Activated T-helper 1 cell treated with anti-CD3 and anti-CD28 coated beads, Interleukin-12 subunit alpha, Interleukin-12 subunit beta, Interleukin-2, Interleukin-4 antibody, amounts not matched to agents 30 ng/mL and 10 ng/mL and 1 ng/mL, durations not matched to agents 14 hours and 24 hours and 36 hours (primary cell): ENCODE measurements at regions not wholly inside any gene's neighbourhood (a gene's known extent, or its start where the extent isn't known, plus 50 kb on each side); places are given as distances from the start of the nearest gene placed in this dataset.
"Not testable (repeated sequence)": the region's sequence is repeated elsewhere in the genome, so short reads cannot be mapped to it uniquely, and the experiment has no call there.

Source experiments
- DNase-seq: peaks from one replicate; pipeline ENCODE4 v3.0.0; 2021; ENCODE audit warnings: low spot score
- H3K27ac Mint-ChIP-seq: one replicate; pipeline ENCODE4 v1.8.0; 2021; ENCODE audit warnings: mild to moderate bottlenecking, mixed read lengths
- H3K27me3 Mint-ChIP-seq: one replicate; pipeline ENCODE4 v1.8.0; 2022; ENCODE audit warnings: mild to moderate bottlenecking, moderate library complexity, mixed read lengths; ENCODE audit not compliant: insufficient read depth
- H3K36me3 Mint-ChIP-seq: one replicate; pipeline ENCODE4 v1.8.0; 2021; ENCODE audit warnings: low read depth, mixed read lengths
- H3K4me1 Mint-ChIP-seq: one replicate; pipeline ENCODE4 v1.8.0; 2021; ENCODE audit warnings: low read depth, mixed read lengths
- H3K4me3 Mint-ChIP-seq: one replicate; pipeline ENCODE4 v1.8.0; 2021; ENCODE audit warnings: mild to moderate bottlenecking, moderate library complexity, mixed read lengths
- H3K9me3 Mint-ChIP-seq: one replicate; pipeline ENCODE4 v1.8.0; 2021; ENCODE audit warnings: mixed read lengths
- intact Hi-C: fragments of 100-400 bp; cut with micrococcal nuclease; formaldehyde crosslinking; loops from one replicate; pipeline ENCODE4 v1.15.1; 2024

GRCh38 chr11:71091506-71092265, 160.7 kb downstream of the SHANK2 start:
- intact Hi-C loops: no loop called here
- Mint-ChIP-seq H3K4me1 (no peaks in the 10 kb centered on the region), H3K27me3 (peaks cover 4% of the 10 kb centered on the region)

GRCh38 chr11:71089571-71089970, 162.8 kb downstream of the SHANK2 start:
- intact Hi-C loops: no loop called here
- H3K4me3 Mint-ChIP-seq: no peak overlapping the region
- no peaks in the 10 kb centered on the region for H3K9me3 Mint-ChIP-seq
- no peak for DNase-seq
- H3K36me3 Mint-ChIP-seq: no peaks in the 10 kb centered on the region
- peaks cover 2% of the 10 kb centered on the region for H3K27me3 Mint-ChIP-seq
- H3K4me1 Mint-ChIP-seq: no peaks in the 10 kb centered on the region
- no peak overlapping the region for H3K27ac Mint-ChIP-seq

More at GRCh38 chr11:71091506-71092265, 160.7 kb downstream of the SHANK2 start:
- DNase-seq: no peak
- H3K9me3 Mint-ChIP-seq: no peaks in the 10 kb centered on the region
- H3K36me3 Mint-ChIP-seq: no peaks in the 10 kb centered on the region
- H3K4me3 Mint-ChIP-seq: no peak overlapping the region
- no peak overlapping the region for H3K27ac Mint-ChIP-seq

- H3K27ac Mint-ChIP-seq, intact Hi-C loops, H3K4me1 Mint-ChIP-seq, H3K4me3 Mint-ChIP-seq, H3K36me3 Mint-ChIP-seq, DNase-seq, H3K27me3 Mint-ChIP-seq, H3K9me3 Mint-ChIP-seq: not testable (repeated sequence)
These were observed 163.8 kb downstream of the SHANK2 start for GRCh38 chr11:71088314-71089215.

- Mint-ChIP-seq H3K27ac (no peak overlapping the region), H3K9me3 (no peaks in the 10 kb centered on the region), H3K36me3 (no peaks in the 10 kb centered on the region), H3K27me3 (no peaks in the 10 kb centered on the region), H3K4me3 (no peak overlapping the region), H3K4me1 (no peaks in the 10 kb centered on the region)
- intact Hi-C loops: no loop called here
- no peak for DNase-seq
These were observed 165.6 kb downstream of the SHANK2 start for GRCh38 chr11:71086687-71087258.

GRCh38 chr11:71084306-71085012, 167.9 kb downstream of the SHANK2 start:
- intact Hi-C loops: no loop called here
- H3K27me3 Mint-ChIP-seq: peaks cover 3% of the 10 kb centered on the region
- no peaks in the 10 kb centered on the region for H3K4me1 Mint-ChIP-seq
- H3K4me3 Mint-ChIP-seq: no peak overlapping the region
- no peaks in the 10 kb centered on the region for H3K9me3 Mint-ChIP-seq
- no peak overlapping the region for H3K27ac Mint-ChIP-seq
- no peak for DNase-seq
- H3K36me3 Mint-ChIP-seq: no peaks in the 10 kb centered on the region

GRCh38 chr11:71083105-71083504, 169.3 kb downstream of the SHANK2 start:
- Mint-ChIP-seq H3K27ac (no peak overlapping the region), H3K36me3 (no peaks in the 10 kb centered on the region), H3K9me3 (no peaks in the 10 kb centered on the region), H3K4me1 (no peaks in the 10 kb centered on the region), H3K4me3 (no peak overlapping the region), H3K27me3 (peaks cover 3% of the 10 kb centered on the region)
- DNase-seq: no peak
- intact Hi-C loops: no loop called here

GRCh38 chr11:71082454-71082853, 169.9 kb downstream of the SHANK2 start:
- intact Hi-C loops: no loop called here
- DNase-seq: no peak
- H3K4me1 Mint-ChIP-seq: no peaks in the 10 kb centered on the region
- no peaks in the 10 kb centered on the region for H3K36me3 Mint-ChIP-seq
- no peaks in the 10 kb centered on the region for H3K9me3 Mint-ChIP-seq
- peaks cover 3% of the 10 kb centered on the region for H3K27me3 Mint-ChIP-seq
- H3K27ac Mint-ChIP-seq: no peak overlapping the region
- no peak overlapping the region for H3K4me3 Mint-ChIP-seq

- H3K9me3 Mint-ChIP-seq: no peaks in the 10 kb centered on the region
- H3K4me1 Mint-ChIP-seq: no peaks in the 10 kb centered on the region
- peaks cover 3% of the 10 kb centered on the region for H3K27me3 Mint-ChIP-seq
- intact Hi-C loops: no loop called here
- H3K4me3 Mint-ChIP-seq: no peak overlapping the region
- H3K27ac Mint-ChIP-seq: no peak overlapping the region
- no peaks in the 10 kb centered on the region for H3K36me3 Mint-ChIP-seq
- no peak for DNase-seq
These were observed 170.6 kb downstream of the SHANK2 start for GRCh38 chr11:71081704-71082230.

GRCh38 chr11:71080239-71081097, 171.9 kb downstream of the SHANK2 start:
- Mint-ChIP-seq H3K4me1 (no peaks in the 10 kb centered on the region), H3K27ac (no peak overlapping the region), H3K4me3 (no peak overlapping the region), H3K36me3 (no peaks in the 10 kb centered on the region), H3K27me3 (peaks cover 3% of the 10 kb centered on the region), H3K9me3 (no peaks in the 10 kb centered on the region)
- DNase-seq: peak; percentile 5
- intact Hi-C loops: no loop called here

GRCh38 chr11:71079795-71080194, 172.6 kb downstream of the SHANK2 start:
- Mint-ChIP-seq H3K27me3 (peaks cover 3% of the 10 kb centered on the region), H3K9me3 (no peaks in the 10 kb centered on the region), H3K36me3 (no peaks in the 10 kb centered on the region), H3K27ac (no peak overlapping the region), H3K4me1 (no peaks in the 10 kb centered on the region), H3K4me3 (no peak overlapping the region)
- DNase-seq: no peak
- intact Hi-C loops: no loop called here

- Mint-ChIP-seq H3K27me3 (peaks cover 3% of the 10 kb centered on the region), H3K36me3 (no peaks in the 10 kb centered on the region), H3K4me1 (no peaks in the 10 kb centered on the region), H3K4me3 (no peak overlapping the region), H3K9me3 (no peaks in the 10 kb centered on the region), H3K27ac (no peak overlapping the region)
- intact Hi-C loops: no loop called here
- DNase-seq: no peak
These were observed 173.9 kb downstream of the SHANK2 start for GRCh38 chr11:71078482-71078881.
